Ascending aorta (tissue), 2 donors: ENCODE measurements at regions not wholly inside any gene's neighbourhood (a gene's known extent, or its start where the extent isn't known, plus 50 kb on each side); places are given as distances from the start of the nearest gene placed in this dataset.

Experiments used
- DNase-seq, 2 donors: peaks; one replicate each; pipeline ENCODE4 v3.0.0-alpha.2; 2019; ENCODE audit warnings: low spot score in 2 of 2
- H3K27ac ChIP-seq, 2 donors: fragments of 200-600 bp; sonication (generic); one replicate each; pipeline ENCODE4 v1.5.1; 2016 to 2017; ENCODE audit warnings: mild to moderate bottlenecking in 1 of 2
- H3K27me3 ChIP-seq: fragments of 200-600 bp; sonication (generic); one replicate; pipeline ENCODE4 v1.5.1; 2017
- H3K36me3 ChIP-seq, 2 donors: fragments of 200-600 bp; sonication (generic); one replicate each; pipeline ENCODE4 v1.5.1; 2016
- H3K4me1 ChIP-seq, 2 donors: fragments of 200-600 bp; sonication (generic); one replicate each; pipeline ENCODE4 v1.5.1; 2016 to 2017; ENCODE audit warnings: mild to moderate bottlenecking in 1 of 2
- H3K4me3 ChIP-seq, 2 donors: fragments of 200-600 bp; sonication (generic); one replicate each; pipeline ENCODE4 v1.5.1; 2016 to 2017; ENCODE audit warnings: mild to moderate bottlenecking in 1 of 2
- H3K9me3 ChIP-seq, 2 donors: fragments of 200-600 bp; sonication (generic); one replicate each; pipeline ENCODE4 v1.5.1; 2016
- intact Hi-C: fragments of 100-400 bp; cut with DNase I; formaldehyde crosslinking; loops from one replicate; pipeline ENCODE4 v1.15.1; 2023
- TF ChIP-seq, protein P1 (sequence below), 3 experiments: fragments of 200-600 bp in 2 of 3; fragments of 450-650 bp in 1 of 3; sonication (generic) in 2 of 3; IDR thresholded peaks; one replicate each; pipeline ENCODE4 v1.5.1; 2016 to 2019; ENCODE audit warnings: antibody characterized with exemption in 3 of 3, mild to moderate bottlenecking in 1 of 3, moderate library complexity in 1 of 3

DNA sequence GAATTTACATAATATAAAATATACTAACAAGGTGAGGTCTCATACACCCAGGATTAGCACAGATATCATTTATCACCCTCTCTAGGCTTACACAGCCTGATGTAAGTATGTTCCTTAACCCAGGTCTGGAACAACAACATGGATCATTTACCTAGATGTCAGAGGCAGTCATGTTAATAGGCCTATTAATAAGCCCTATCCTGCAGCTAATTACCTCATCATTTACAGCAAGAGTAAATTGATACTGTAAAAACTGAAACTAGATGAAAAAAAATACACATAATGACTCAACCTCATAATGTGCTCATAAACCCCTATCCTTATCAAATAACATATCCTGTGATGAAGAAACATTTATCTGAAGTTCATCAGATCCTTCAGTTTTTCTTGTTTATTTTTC is 334.3 kb upstream of the MANEA start:
- TF ChIP-seq, protein P1, sequence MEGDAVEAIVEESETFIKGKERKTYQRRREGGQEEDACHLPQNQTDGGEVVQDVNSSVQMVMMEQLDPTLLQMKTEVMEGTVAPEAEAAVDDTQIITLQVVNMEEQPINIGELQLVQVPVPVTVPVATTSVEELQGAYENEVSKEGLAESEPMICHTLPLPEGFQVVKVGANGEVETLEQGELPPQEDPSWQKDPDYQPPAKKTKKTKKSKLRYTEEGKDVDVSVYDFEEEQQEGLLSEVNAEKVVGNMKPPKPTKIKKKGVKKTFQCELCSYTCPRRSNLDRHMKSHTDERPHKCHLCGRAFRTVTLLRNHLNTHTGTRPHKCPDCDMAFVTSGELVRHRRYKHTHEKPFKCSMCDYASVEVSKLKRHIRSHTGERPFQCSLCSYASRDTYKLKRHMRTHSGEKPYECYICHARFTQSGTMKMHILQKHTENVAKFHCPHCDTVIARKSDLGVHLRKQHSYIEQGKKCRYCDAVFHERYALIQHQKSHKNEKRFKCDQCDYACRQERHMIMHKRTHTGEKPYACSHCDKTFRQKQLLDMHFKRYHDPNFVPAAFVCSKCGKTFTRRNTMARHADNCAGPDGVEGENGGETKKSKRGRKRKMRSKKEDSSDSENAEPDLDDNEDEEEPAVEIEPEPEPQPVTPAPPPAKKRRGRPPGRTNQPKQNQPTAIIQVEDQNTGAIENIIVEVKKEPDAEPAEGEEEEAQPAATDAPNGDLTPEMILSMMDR (IDR thresholded peaks at IDR 0.05): no peak
- intact Hi-C loops: no loop called here
- H3K36me3 ChIP-seq: no peaks in the 10 kb centered on the region
- H3K4me1 ChIP-seq: no peaks in the 10 kb centered on the region
- DNase-seq: no peak
- no peaks in the 10 kb centered on the region for H3K9me3 ChIP-seq
- no peak overlapping the region for H3K27ac ChIP-seq
- no peaks in the 10 kb centered on the region for H3K27me3 ChIP-seq
- no peak overlapping the region for H3K4me3 ChIP-seq

DNA sequence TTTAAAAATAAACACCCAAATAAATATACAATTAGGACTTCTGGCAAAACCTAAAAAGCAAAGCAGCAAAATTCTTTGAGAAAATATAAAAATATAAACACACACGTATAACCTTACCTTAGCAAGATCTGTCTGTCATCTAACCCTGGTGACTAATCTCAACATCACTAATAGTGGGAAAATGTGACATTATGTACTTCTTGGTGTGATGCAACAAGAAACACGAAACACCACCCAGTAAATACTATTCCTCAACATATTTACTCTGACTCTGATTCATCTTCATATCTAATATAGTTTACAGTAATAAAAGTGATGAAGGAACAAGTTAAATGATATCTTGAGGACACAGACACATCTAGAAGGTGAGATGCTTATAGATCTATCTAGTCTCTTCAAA is 332.6 kb upstream of the MANEA start:
- TF ChIP-seq, protein P1 (IDR thresholded peaks at IDR 0.05): no peak
- no peak overlapping the region for H3K27ac ChIP-seq
- no peaks in the 10 kb centered on the region for H3K9me3 ChIP-seq
- DNase-seq: no peak
- H3K4me3 ChIP-seq: no peak overlapping the region
- H3K27me3 ChIP-seq: no peaks in the 10 kb centered on the region
- intact Hi-C loops: no loop called here
- no peaks in the 10 kb centered on the region for H3K36me3 ChIP-seq
- no peaks in the 10 kb centered on the region for H3K4me1 ChIP-seq

DNA sequence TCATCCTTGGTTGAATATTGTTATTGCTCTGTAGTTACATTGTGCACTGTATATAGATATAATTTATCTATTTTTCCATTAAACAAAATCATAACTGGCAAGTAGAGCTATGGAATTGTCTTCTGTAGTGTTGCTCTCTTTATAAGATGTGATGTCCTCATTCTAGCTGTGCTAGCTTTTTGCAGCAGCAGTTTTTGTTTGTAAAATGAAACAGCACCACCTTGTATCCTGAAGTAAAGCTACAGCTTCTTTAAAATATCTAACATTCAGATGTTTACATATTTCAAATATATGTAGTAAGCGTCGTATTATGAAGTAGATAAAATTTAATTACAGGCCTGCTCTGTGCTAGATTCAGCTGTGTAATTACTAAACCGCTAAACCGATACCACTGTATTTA is 328.8 kb upstream of the MANEA start:
- Histone ChIP-seq H3K27ac (no peak overlapping the region), H3K9me3 (no peaks in the 10 kb centered on the region), H3K27me3 (no peaks in the 10 kb centered on the region), H3K36me3 (no peaks in the 10 kb centered on the region), H3K4me1 (no peaks in the 10 kb centered on the region), H3K4me3 (no peak overlapping the region)
- no peak for DNase-seq
- TF ChIP-seq, protein P1 (IDR thresholded peaks at IDR 0.05): no peak
- intact Hi-C loops: no loop called here

DNA sequence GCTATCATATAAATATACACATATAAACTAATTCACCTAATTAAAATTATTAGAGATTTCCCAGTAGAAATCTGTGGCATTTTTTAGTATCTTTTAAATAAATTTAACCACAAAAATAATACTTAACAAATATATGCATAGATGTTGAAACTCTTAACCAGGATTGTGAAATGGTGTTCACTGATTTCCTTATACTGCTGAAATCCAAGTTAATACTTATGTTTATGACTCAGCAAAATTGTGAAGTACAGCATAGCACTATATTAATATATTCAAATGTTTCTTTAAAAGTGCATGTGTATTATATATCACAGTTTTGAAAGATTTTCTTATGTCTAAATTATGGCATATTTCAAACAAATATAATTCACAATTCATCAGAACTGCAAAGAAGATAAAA is 328.2 kb upstream of the MANEA start:
- intact Hi-C loops: no loop called here

DNA sequence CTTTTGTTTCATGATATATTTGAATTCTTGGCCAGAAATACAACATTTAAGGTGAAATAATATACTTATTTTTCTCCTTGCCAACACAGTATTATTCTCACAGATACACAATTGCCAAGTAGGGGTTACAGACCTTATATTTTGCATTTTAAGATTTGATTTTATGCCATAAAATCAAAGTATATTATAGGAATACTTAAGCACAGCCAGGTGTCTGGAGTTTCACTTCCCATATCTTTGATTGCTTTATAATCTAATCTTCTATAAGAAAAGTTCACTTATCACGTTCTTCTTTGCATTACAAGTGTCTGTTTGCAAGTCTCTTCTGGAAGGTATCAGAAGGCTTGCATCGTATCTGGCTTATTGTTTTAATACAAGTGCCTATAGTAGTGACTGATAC is 327.7 kb upstream of the MANEA start:
- no peak overlapping the region for H3K4me3 ChIP-seq

More for the DNA sequence above, 328.2 kb upstream of the MANEA start:
- Histone ChIP-seq H3K36me3 (no peaks in the 10 kb centered on the region), H3K4me3 (no peak overlapping the region), H3K4me1 (no peaks in the 10 kb centered on the region), H3K27ac (no peak overlapping the region), H3K9me3 (no peaks in the 10 kb centered on the region), H3K27me3 (no peaks in the 10 kb centered on the region)
- no peak for DNase-seq
- TF ChIP-seq, protein P1 (IDR thresholded peaks at IDR 0.05): no peak

More for the DNA sequence above, 327.7 kb upstream of the MANEA start:
- no peak for DNase-seq
- intact Hi-C loops: no loop called here
- Histone ChIP-seq H3K36me3 (no peaks in the 10 kb centered on the region), H3K4me1 (no peaks in the 10 kb centered on the region), H3K9me3 (no peaks in the 10 kb centered on the region), H3K27ac (no peak overlapping the region), H3K27me3 (no peaks in the 10 kb centered on the region)
- TF ChIP-seq, protein P1 (IDR thresholded peaks at IDR 0.05): no peak
